HepG2 (cell line): ENCODE measurements at regions not wholly inside any gene's neighbourhood (a gene's known extent, or its start where the extent isn't known, plus 50 kb on each side); places are given as distances from the start of the nearest gene placed in this dataset.
"Not testable (repeated sequence)": the region's sequence is repeated elsewhere in the genome, so short reads cannot be mapped to it uniquely, and the experiment has no call there.

Experiments
- ATAC-seq: fragments of 200-7000 bp; cut with Tn5 transposase; 3 replicates; pipeline ENCODE4 v1.9.1; 2020; ENCODE audit warnings: mild to moderate bottlenecking, moderate library complexity
- BruUV-seq: library from RNA; stranded (reverse); fragments of 400-500 nt; replicated peaks from 2 replicates; lab custom pipeline; 2021; lab: Mats Ljungman, UMichigan
- CTCF ChIA-PET: fragments of 300-600 bp; formaldehyde crosslinking; extraction: SDS; loops from one replicate; lab custom pipeline; 2021; ENCODE audit warnings: low total read pairs, inconsistent platforms, low intra/inter-chr PET ratio; lab: Yijun Ruan, JAX
- POLR2A ChIA-PET: fragments of 350-600 bp; sonication (Branson Sonifier 250); formaldehyde crosslinking; loops from one replicate; lab custom pipeline; 2020; ENCODE audit warnings: antibody characterized with exemption, inconsistent platforms; lab: Yijun Ruan, JAX
- DNase-seq: peaks from one replicate; pipeline ENCODE4 v3.0.0-alpha.2; 2015; ENCODE audit warnings: low spot score
- FAIRE-seq: peaks from 3 replicates; lab custom pipeline; 2011; peaks lifted over from hg19 to GRCh38; lab: Jason Lieb, UNC
- H2AFZ ChIP-seq: one replicate; pipeline ENCODE4 v1.6.1; 2011; ENCODE audit warnings: low read length, inconsistent platforms
- H3K27ac ChIP-seq: fragments of 300-600 bp; 3 replicates; pipeline ENCODE4 v1.8.0; 2011; ENCODE audit warnings: mixed run types, mild to moderate bottlenecking, mixed read lengths, low read length, inconsistent platforms; ENCODE audit not compliant: insufficient read depth; ENCODE audit errors: extremely low read length
- H3K27me3 ChIP-seq, 2 experiments: fragments of 200-600 bp in 1 of 2; 2 replicates in 1 of 2; 3 replicates in 1 of 2; pipeline versions ENCODE4 v1.6.0 to v1.8.0; 2011; ENCODE audit warnings: low read length in 2 of 2, mild to moderate bottlenecking in 2 of 2, moderate library complexity in 2 of 2, inconsistent platforms in 1 of 2; ENCODE audit not compliant: insufficient read depth in 2 of 2, control insufficient read depth in 1 of 2
- H3K36me3 ChIP-seq, 2 experiments: fragments of 200-600 bp in 1 of 2; replicated peaks in 1 of 2; 2 replicates in 1 of 2; 3 replicates in 1 of 2; pipeline versions ENCODE4 v1.5.1 to v1.8.0; 2011; ENCODE audit warnings: low read length in 2 of 2, inconsistent platforms in 1 of 2; ENCODE audit not compliant: insufficient read depth in 2 of 2, control insufficient read depth in 1 of 2
- H3K4me1 ChIP-seq: 2 replicates; pipeline ENCODE4 v1.5.1; 2012; ENCODE audit warnings: low read length, inconsistent platforms; ENCODE audit not compliant: insufficient read depth
- H3K4me2 ChIP-seq: 2 replicates; pipeline ENCODE4 v1.6.0; 2011; ENCODE audit warnings: low read depth, low read length, inconsistent platforms
- H3K4me3 ChIP-seq, 3 experiments: fragments of 200-600 bp in 1 of 3; sonication (generic), shearing (Covaris generic) in 1 of 3; replicated peaks in 1 of 3; 2 replicates each; pipeline ENCODE4 v1.5.1; 2011 to 2016; ENCODE audit warnings: low read length in 3 of 3, inconsistent platforms in 2 of 3, low read depth in 2 of 3, mild to moderate bottlenecking in 2 of 3, control low read depth in 1 of 3, mixed read lengths in 1 of 3; ENCODE audit not compliant: insufficient read depth in 1 of 3
- H3K79me2 ChIP-seq: one replicate; pipeline ENCODE4 v1.6.1; 2011; ENCODE audit warnings: low read length, inconsistent platforms; ENCODE audit not compliant: insufficient read depth
- H3K9ac ChIP-seq: 2 replicates; pipeline ENCODE4 v1.6.0; 2011; ENCODE audit warnings: mild to moderate bottlenecking, low read depth, low read length, inconsistent platforms; ENCODE audit not compliant: insufficient read depth
- H3K9me3 ChIP-seq: 2 replicates; pipeline ENCODE4 v1.5.1; 2012; ENCODE audit warnings: mild to moderate bottlenecking, low read length
- H4K20me1 ChIP-seq: 2 replicates; pipeline ENCODE4 v1.6.0; 2011; ENCODE audit warnings: inconsistent platforms, mild to moderate bottlenecking, low read length, moderate library complexity; ENCODE audit not compliant: insufficient read depth
- BRD4 ChIP-seq: sonication (generic); formaldehyde crosslinking; IDR thresholded peaks from 2 replicates; pipeline ENCODE4 v1.4.0; 2020; ENCODE audit warnings: missing genetic modification reagents
- HMGA1 ChIP-seq: sonication (generic); formaldehyde crosslinking; conservative IDR thresholded peaks from 2 replicates; pipeline ENCODE4 v1.4.0; 2020; ENCODE audit warnings: missing genetic modification reagents
- JUNB ChIP-seq: sonication (generic); formaldehyde crosslinking; IDR thresholded peaks from 2 replicates; pipeline ENCODE4 v1.8.0; 2022; ENCODE audit warnings: missing genetic modification reagents, mild to moderate bottlenecking, borderline replicate concordance
- SETDB1 ChIP-seq: sonication (generic); formaldehyde crosslinking; IDR thresholded peaks from 2 replicates; pipeline ENCODE4 v1.5.1; 2020; ENCODE audit warnings: missing genetic modification reagents, mild to moderate bottlenecking, borderline replicate concordance
- SMARCC2 ChIP-seq: fragments of 450-650 bp; IDR thresholded peaks from 2 replicates; pipeline ENCODE4 v1.6.1; 2017; ENCODE audit warnings: antibody characterized with exemption, mild to moderate bottlenecking
- TRIM24 ChIP-seq: sonication (generic); formaldehyde crosslinking; IDR thresholded peaks from 2 replicates; pipeline ENCODE4 v1.8.0; 2022; ENCODE audit warnings: mild to moderate bottlenecking, missing genetic modification reagents
- WGBS: methylation state at CpG from one replicate; pipeline ENCODE4 v1.1.6; 2017; ENCODE audit warnings: low lambda C conversion rate; 5-methylcytosine and 5-hydroxymethylcytosine counted together
- in situ Hi-C: cut with HindIII; loops from 2 replicates; pipeline ENCODE4 v1.10.0; 2017; ENCODE audit warnings: low pct_unique_long_range_greater_than_20kb; ENCODE audit not compliant: extremely low pct_ligation_motif_present
- intact Hi-C: fragments of 100-400 bp; cut with micrococcal nuclease; formaldehyde crosslinking; loops from one replicate; pipeline ENCODE4 v1.10.0; 2022; ENCODE audit not compliant: unreplicated experiment
- TF ChIP-seq, protein P1 (sequence below): sonication (generic); formaldehyde crosslinking; IDR thresholded peaks from 2 replicates; pipeline ENCODE4 v1.8.0; 2022; ENCODE audit warnings: mild to moderate bottlenecking, missing genetic modification reagents; ENCODE audit not compliant: insufficient replicate concordance
- TF ChIP-seq, protein P2 (sequence below): IDR thresholded peaks from 2 replicates; pipeline ENCODE4 v1.6.1; 2016; ENCODE audit warnings: missing compliant biosample characterization, missing genetic modification reagents, borderline replicate concordance

DNA sequence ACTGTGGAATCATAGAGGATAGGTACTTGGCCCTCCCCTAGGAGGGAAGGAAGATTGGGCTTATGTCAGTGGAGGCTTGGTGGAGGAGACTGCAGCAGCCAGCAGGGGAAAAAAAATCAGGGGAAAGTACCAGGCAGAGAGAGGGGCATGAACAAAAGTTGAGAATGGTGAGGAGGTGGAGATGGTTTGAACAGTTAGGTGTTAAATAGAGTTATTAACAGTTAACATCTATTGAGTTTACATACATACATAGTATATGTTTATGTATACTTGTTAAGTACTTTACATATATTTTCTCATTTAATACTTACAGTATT lies 136.5 kb upstream of the HNRNPU start:
- Histone ChIP-seq H3K4me2 (no peak overlapping the region), H3K36me3 (0 out of 5 replicates have a peak, but pooled peaks cover 0 to 3% of the 10 kb centered on the region in 2 experiments), H3K9me3 (no peaks in the 10 kb centered on the region), H3K4me3 (no peak overlapping the region), H2AFZ (no peak overlapping the region), H3K4me1 (no peaks in the 10 kb centered on the region), H3K79me2 (no peaks in the 10 kb centered on the region), H3K9ac (no peak overlapping the region), H3K27me3 (no peaks in the 10 kb centered on the region), H4K20me1 (no peaks in the 10 kb centered on the region), H3K27ac (no peak overlapping the region)
- in situ Hi-C loops: no loop called here
- no peak for FAIRE-seq
- intact Hi-C loops: no loop called here
- ChIA-PET CTCF (no interaction called here), POLR2A (no interaction called here)
- BruUV-seq: no TSS peak
- TF ChIP-seq HMGA1 (CRISPR knock-in tag) (no peak), JUNB (CRISPR knock-in tag) (no peak), BRD4 (CRISPR knock-in tag) (no peak), SETDB1 (CRISPR knock-in tag) (no peak), SMARCC2 (no peak), TRIM24 (CRISPR knock-in tag) (no peak)
- TF ChIP-seq, protein P1, sequence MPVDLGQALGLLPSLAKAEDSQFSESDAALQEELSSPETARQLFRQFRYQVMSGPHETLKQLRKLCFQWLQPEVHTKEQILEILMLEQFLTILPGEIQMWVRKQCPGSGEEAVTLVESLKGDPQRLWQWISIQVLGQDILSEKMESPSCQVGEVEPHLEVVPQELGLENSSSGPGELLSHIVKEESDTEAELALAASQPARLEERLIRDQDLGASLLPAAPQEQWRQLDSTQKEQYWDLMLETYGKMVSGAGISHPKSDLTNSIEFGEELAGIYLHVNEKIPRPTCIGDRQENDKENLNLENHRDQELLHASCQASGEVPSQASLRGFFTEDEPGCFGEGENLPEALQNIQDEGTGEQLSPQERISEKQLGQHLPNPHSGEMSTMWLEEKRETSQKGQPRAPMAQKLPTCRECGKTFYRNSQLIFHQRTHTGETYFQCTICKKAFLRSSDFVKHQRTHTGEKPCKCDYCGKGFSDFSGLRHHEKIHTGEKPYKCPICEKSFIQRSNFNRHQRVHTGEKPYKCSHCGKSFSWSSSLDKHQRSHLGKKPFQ (CRISPR knock-in tag): no peak
- TF ChIP-seq, protein P2, sequence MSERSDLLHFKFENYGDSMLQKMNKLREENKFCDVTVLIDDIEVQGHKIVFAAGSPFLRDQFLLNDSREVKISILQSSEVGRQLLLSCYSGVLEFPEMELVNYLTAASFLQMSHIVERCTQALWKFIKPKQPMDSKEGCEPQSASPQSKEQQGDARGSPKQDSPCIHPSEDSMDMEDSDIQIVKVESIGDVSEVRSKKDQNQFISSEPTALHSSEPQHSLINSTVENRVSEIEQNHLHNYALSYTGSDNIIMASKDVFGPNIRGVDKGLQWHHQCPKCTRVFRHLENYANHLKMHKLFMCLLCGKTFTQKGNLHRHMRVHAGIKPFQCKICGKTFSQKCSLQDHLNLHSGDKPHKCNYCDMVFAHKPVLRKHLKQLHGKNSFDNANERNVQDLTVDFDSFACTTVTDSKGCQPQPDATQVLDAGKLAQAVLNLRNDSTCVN: no peak
- no peak for ATAC-seq
- DNase-seq: no peak

DNA sequence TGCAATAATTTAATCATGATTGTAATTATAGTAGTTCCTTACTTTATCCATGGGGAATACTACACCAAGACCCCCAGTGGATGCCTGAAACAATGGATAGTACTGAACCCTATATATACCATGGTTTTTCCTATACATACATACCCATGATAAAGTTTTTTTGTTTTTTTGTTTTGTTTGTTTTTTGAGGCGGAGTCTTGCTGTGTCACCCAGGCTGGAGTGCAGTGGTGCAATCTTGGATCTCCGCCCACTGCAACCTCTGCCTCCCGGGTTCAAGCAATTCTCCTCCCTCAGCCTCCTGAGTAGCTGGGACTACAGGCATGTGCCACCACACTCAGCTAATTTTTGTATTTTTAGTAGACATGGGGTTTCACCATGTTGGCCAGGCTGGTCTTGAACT lies 135.3 kb upstream of the HNRNPU start:
- DNase-seq, H3K4me2 ChIP-seq, H3K4me1 ChIP-seq, BruUV-seq, H3K4me3 ChIP-seq, H3K36me3 ChIP-seq, FAIRE-seq, H3K27me3 ChIP-seq, H4K20me1 ChIP-seq, POLR2A ChIA-PET, in situ Hi-C loops, H3K27ac ChIP-seq, CTCF ChIA-PET, H3K79me2 ChIP-seq, H2AFZ ChIP-seq, ATAC-seq, H3K9me3 ChIP-seq, H3K9ac ChIP-seq, intact Hi-C loops: not testable (repeated sequence)
- 98% methylated on average over 3 of the region's 3 CpGs for WGBS
